OCI-LY3 (cell line): ENCODE measurements at regions not wholly inside any gene's neighbourhood (a gene's known extent, or its start where the extent isn't known, plus 50 kb on each side); places are given as distances from the start of the nearest gene placed in this dataset.

Experiments used
- CTCF ChIP-seq: fragments of 200-600, 300-600 bp; sonication (generic); IDR thresholded peaks from 2 replicates; pipeline ENCODE4 v1.5.1; 2014; ENCODE audit warnings: antibody characterized with exemption, low read length, low read depth
- EZH2phosphoT487 ChIP-seq: fragments of 200-600 bp; shearing (Covaris generic); IDR thresholded peaks from 2 replicates; pipeline ENCODE4 v1.6.1; 2018; ENCODE audit warnings: antibody characterized with exemption, mixed run types, low read depth

DNA sequence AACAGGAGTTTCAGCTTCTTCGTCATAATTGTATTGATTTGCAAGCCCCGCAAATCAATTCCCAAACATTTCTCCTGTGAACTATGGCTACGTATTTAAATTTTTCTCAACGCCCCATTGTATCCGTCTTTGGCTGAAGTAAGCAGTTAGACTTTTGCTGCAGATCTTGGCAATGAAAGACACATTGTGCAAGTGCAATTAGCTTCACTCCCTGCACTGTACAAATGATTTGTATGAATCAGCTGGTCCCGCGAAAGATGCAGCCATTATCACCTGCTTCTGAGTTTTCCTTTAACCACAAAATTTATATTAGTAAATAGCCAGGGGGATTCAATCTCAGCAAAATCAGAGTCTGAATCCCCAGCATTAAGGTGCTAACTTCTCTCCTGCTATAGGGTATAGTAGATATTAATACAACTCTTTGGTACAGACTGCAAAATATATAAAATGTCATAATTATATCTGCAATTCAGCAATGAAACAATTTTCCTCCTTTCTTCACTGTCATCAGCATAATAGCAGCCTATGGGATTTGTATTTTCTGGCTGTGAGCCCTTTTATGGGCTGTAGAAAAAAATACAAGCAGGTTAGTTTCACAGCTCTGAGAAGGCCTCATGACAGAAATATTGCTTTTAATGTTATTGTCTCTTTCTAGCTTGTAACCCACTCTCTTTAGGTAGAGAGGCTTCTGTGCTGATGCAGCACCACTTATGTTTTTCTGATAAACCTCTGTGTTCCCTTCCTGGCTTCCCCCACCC is 68.4 kb upstream of the SMARCA2 start:
- TF ChIP-seq CTCF (no peak), EZH2phosphoT487 (no peak)
